ENCODE measurements at regions not wholly inside any gene's neighbourhood (a gene's known extent, or its start where the extent isn't known, plus 50 kb on each side); places are given as distances from the start of the nearest gene placed in this dataset.
A peak's percentile ranks its signal among the peaks of the same experiment; 100 is the strongest.

GRCh38 chr4:130534651-130535050 is 1438.7 kb downstream of the C4orf33 start:
- peak overlapping the region in 1 of 7 donors; percentile 22 for H3K27ac Mint-ChIP-seq
- no peaks in the 10 kb centered on the region for H3K36me3 Mint-ChIP-seq
- DNase-seq = no peak
- H3K4me3 Mint-ChIP-seq = no peak overlapping the region
- H3K4me1 ChIP-seq (ENCODE audit: control insufficient read depth in 1 of 2, insufficient read depth in 2 of 2, low read length in 2 of 2) = no peaks in the 10 kb centered on the region
- no peak overlapping the region for H3K9ac ChIP-seq (ENCODE audit: insufficient read depth, low read length, poor library complexity, severe bottlenecking)
- H4K20me1 ChIP-seq (ENCODE audit: insufficient read depth, low read length) = no peaks in the 10 kb centered on the region
- H3K9me3 Mint-ChIP-seq = peaks cover 0 to 2% (median 0%) of the 10 kb centered on the region in 7 donors
- no peak overlapping the region for H3K4me2 ChIP-seq (replicated peaks; ENCODE audit: extremely low read depth, low read length, poor library complexity, severe bottlenecking)
- H2AFZ ChIP-seq (ENCODE audit: insufficient read depth, low read depth, low read length, poor library complexity, severe bottlenecking) = no peak overlapping the region
- H3K27me3 Mint-ChIP-seq (ENCODE audit: low read depth in 3 of 3) = no peaks in the 10 kb centered on the region
- intact Hi-C loops (cut with micrococcal nuclease) = no loop called here
- no peaks in the 10 kb centered on the region for H3K79me2 ChIP-seq (ENCODE audit: insufficient read depth, low read length)
- no peaks in the 10 kb centered on the region for H3K36me3 ChIP-seq (replicated peaks in 1 of 2; ENCODE audit: control insufficient read depth in 1 of 2, insufficient read depth in 2 of 2, low read length in 2 of 2)
- TF ChIP-seq CTCF (IDR thresholded peaks at IDR 0.05) = no peak
- no peaks in the 10 kb centered on the region for H3K27me3 ChIP-seq (ENCODE audit: control insufficient read depth in 2 of 2, insufficient read depth in 2 of 2, low read length in 2 of 2)
- no peak overlapping the region for H3K4me3 ChIP-seq (replicated peaks in 1 of 3; ENCODE audit: low read depth in 2 of 3, low read length in 3 of 3)
- no peak overlapping the region for H3K27ac ChIP-seq (ENCODE audit: low read depth in 1 of 2, low read length in 2 of 2)
- H3K4me1 Mint-ChIP-seq = no peaks in the 10 kb centered on the region
- WGBS (ENCODE audit: insufficient coverage) = no CpG with 5 or more reads among the region's 1 CpG
- no peaks in the 10 kb centered on the region for H3K9me3 ChIP-seq (replicated peaks in 1 of 2; ENCODE audit: control insufficient read depth in 1 of 2, insufficient read depth in 1 of 2, low read length in 2 of 2)

- no peak overlapping the region for H3K9ac ChIP-seq (ENCODE audit: insufficient read depth, low read length, poor library complexity, severe bottlenecking)
- no peak overlapping the region for H3K27ac Mint-ChIP-seq
These were observed 1447.0 kb downstream of the C4orf33 start for GRCh38 chr4:130542953-130543352.

More at GRCh38 chr4:130542953-130543352, 1447.0 kb downstream of the C4orf33 start:
- Mint-ChIP-seq H3K9me3 (peaks cover 0 to 4% (median 0%) of the 10 kb centered on the region in 7 donors), H3K4me1 (no peaks in the 10 kb centered on the region), H3K36me3 (no peaks in the 10 kb centered on the region), H3K27me3 (ENCODE audit: low read depth in 3 of 3) (peaks cover 0 to 3% (median 2%) of the 10 kb centered on the region in 3 donors), H3K4me3 (no peak overlapping the region)
- H3K4me1 ChIP-seq (ENCODE audit: control insufficient read depth in 1 of 2, insufficient read depth in 2 of 2, low read length in 2 of 2) = no peaks in the 10 kb centered on the region
- TF ChIP-seq CTCF (IDR thresholded peaks at IDR 0.05) = no peak
- H3K36me3 ChIP-seq (replicated peaks in 1 of 2; ENCODE audit: control insufficient read depth in 1 of 2, insufficient read depth in 2 of 2, low read length in 2 of 2) = no peaks in the 10 kb centered on the region
- no peak overlapping the region for H2AFZ ChIP-seq (ENCODE audit: insufficient read depth, low read depth, low read length, poor library complexity, severe bottlenecking)
- DNase-seq = no peak
- no peak overlapping the region for H3K4me2 ChIP-seq (replicated peaks; ENCODE audit: extremely low read depth, low read length, poor library complexity, severe bottlenecking)
- H4K20me1 ChIP-seq (ENCODE audit: insufficient read depth, low read length) = no peaks in the 10 kb centered on the region
- WGBS (ENCODE audit: insufficient coverage) = 90% methylated on average over 1 of the region's 6 CpGs
- no peak overlapping the region for H3K4me3 ChIP-seq (replicated peaks in 1 of 3; ENCODE audit: low read depth in 2 of 3, low read length in 3 of 3)
- peaks cover 0 to 2% of the 10 kb centered on the region in 2 donors for H3K9me3 ChIP-seq (replicated peaks in 1 of 2; ENCODE audit: control insufficient read depth in 1 of 2, insufficient read depth in 1 of 2, low read length in 2 of 2)
- no peaks in the 10 kb centered on the region for H3K79me2 ChIP-seq (ENCODE audit: insufficient read depth, low read length)
- H3K27me3 ChIP-seq (ENCODE audit: control insufficient read depth in 2 of 2, insufficient read depth in 2 of 2, low read length in 2 of 2) = no peaks in the 10 kb centered on the region
- intact Hi-C loops (cut with micrococcal nuclease) = no loop called here
- no peak overlapping the region for H3K27ac ChIP-seq (ENCODE audit: low read depth in 1 of 2, low read length in 2 of 2)
